CD14-positive monocyte (primary cell): ENCODE measurements at regions not wholly inside any gene's neighbourhood (a gene's known extent, or its start where the extent isn't known, plus 50 kb on each side); places are given as distances from the start of the nearest gene placed in this dataset.

Source experiments
- DNase-seq, 3 donors: peaks; one replicate each; pipeline ENCODE4 v3.0.0-alpha.2; 2011 to 2022
- H2AFZ ChIP-seq: 2 replicates; pipeline ENCODE4 v1.6.0; 2012; ENCODE audit warnings: mild to moderate bottlenecking, low read depth, low read length, inconsistent platforms; ENCODE audit not compliant: insufficient read depth, poor library complexity, severe bottlenecking
- H3K27ac ChIP-seq, 2 donors: 1 replicate in 1 of 2; 2 replicates in 1 of 2; pipeline ENCODE4 v1.5.1; 2012 to 2013; ENCODE audit warnings: low read length in 2 of 2, control low read depth in 1 of 2, inconsistent platforms in 1 of 2, low read depth in 1 of 2, mild to moderate bottlenecking in 1 of 2
- H3K27me3 ChIP-seq, 2 donors: one replicate each; pipeline versions ENCODE4 v1.6.0 to v1.6.1; 2011 to 2013; ENCODE audit warnings: low read length in 2 of 2; ENCODE audit not compliant: control insufficient read depth in 2 of 2, insufficient read depth in 2 of 2
- H3K36me3 ChIP-seq, 2 donors: replicated peaks in 1 of 2; 1 replicate in 1 of 2; 2 replicates in 1 of 2; pipeline versions ENCODE4 v1.5.1 to v1.6.1; 2012 to 2013; ENCODE audit warnings: low read length in 2 of 2, control low read depth in 1 of 2, inconsistent platforms in 1 of 2, mild to moderate bottlenecking in 1 of 2; ENCODE audit not compliant: insufficient read depth in 2 of 2, control insufficient read depth in 1 of 2
- H3K4me1 ChIP-seq, 2 donors: 1 replicate in 1 of 2; 2 replicates in 1 of 2; pipeline versions ENCODE4 v1.5.1 to v1.6.1; 2012 to 2013; ENCODE audit warnings: low read length in 2 of 2, control low read depth in 1 of 2, inconsistent platforms in 1 of 2, mild to moderate bottlenecking in 1 of 2, moderate library complexity in 1 of 2; ENCODE audit not compliant: insufficient read depth in 2 of 2, control insufficient read depth in 1 of 2
- H3K4me2 ChIP-seq: replicated peaks from 2 replicates; pipeline ENCODE3; 2012; ENCODE audit warnings: low read length, moderate library complexity, mild to moderate bottlenecking; ENCODE audit not compliant: poor library complexity, severe bottlenecking; ENCODE audit errors: extremely low read depth
- H3K4me3 ChIP-seq, 3 experiments: fragments of 200-600 bp in 1 of 3; sonication (generic) in 1 of 3; replicated peaks in 1 of 3; 1 replicate in 2 of 3; 2 replicates in 1 of 3; pipeline ENCODE4 v1.5.1; 2011 to 2013; ENCODE audit warnings: low read length in 3 of 3, mild to moderate bottlenecking in 3 of 3, control low read depth in 2 of 3, low read depth in 2 of 3, inconsistent platforms in 1 of 3, moderate library complexity in 1 of 3
- H3K79me2 ChIP-seq: 2 replicates; pipeline ENCODE4 v1.6.0; 2012; ENCODE audit warnings: mild to moderate bottlenecking, control low read depth, inconsistent platforms, low read length, moderate library complexity; ENCODE audit not compliant: insufficient read depth
- H3K9ac ChIP-seq: 2 replicates; pipeline ENCODE4 v1.6.0; 2017; ENCODE audit warnings: low read length, mild to moderate bottlenecking; ENCODE audit not compliant: insufficient read depth, poor library complexity, severe bottlenecking
- H3K9me3 ChIP-seq, 2 donors: replicated peaks in 1 of 2; 1 replicate in 1 of 2; 2 replicates in 1 of 2; pipeline versions ENCODE4 v1.5.1 to v1.6.1; 2012 to 2013; ENCODE audit warnings: low read length in 2 of 2, control low read depth in 1 of 2; ENCODE audit not compliant: control insufficient read depth in 1 of 2, insufficient read depth in 1 of 2
- H4K20me1 ChIP-seq: 2 replicates; pipeline ENCODE4 v1.6.0; 2012; ENCODE audit warnings: mild to moderate bottlenecking, low read length, control low read depth, moderate library complexity; ENCODE audit not compliant: insufficient read depth
- H3K27ac Mint-ChIP-seq, 7 donors: one replicate each; pipeline ENCODE4 v1.8.0; 2020; ENCODE audit warnings: mild to moderate bottlenecking in 7 of 7, mixed read lengths in 7 of 7, moderate library complexity in 6 of 7, inconsistent platforms in 2 of 7
- H3K27me3 Mint-ChIP-seq, 3 donors: one replicate each; pipeline ENCODE4 v1.8.0; 2021 to 2022; ENCODE audit warnings: low read depth in 3 of 3, mild to moderate bottlenecking in 3 of 3, mixed read lengths in 3 of 3, moderate library complexity in 3 of 3, inconsistent platforms in 1 of 3
- H3K36me3 Mint-ChIP-seq, 2 donors: one replicate each; pipeline ENCODE4 v1.8.0; 2020; ENCODE audit warnings: mixed read lengths in 2 of 2, inconsistent platforms in 1 of 2, mild to moderate bottlenecking in 1 of 2
- H3K4me1 Mint-ChIP-seq: one replicate; pipeline ENCODE4 v1.8.0; 2020; ENCODE audit warnings: mild to moderate bottlenecking, mixed read lengths
- H3K4me3 Mint-ChIP-seq, 2 donors: one replicate each; pipeline ENCODE4 v1.8.0; 2020; ENCODE audit warnings: mild to moderate bottlenecking in 2 of 2, mixed read lengths in 2 of 2, moderate library complexity in 1 of 2
- H3K9me3 Mint-ChIP-seq, 7 donors: one replicate each; pipeline ENCODE4 v1.8.0; 2020 to 2022; ENCODE audit warnings: mixed read lengths in 7 of 7, mild to moderate bottlenecking in 6 of 7, moderate library complexity in 6 of 7, inconsistent platforms in 2 of 7
- WGBS: methylation state at CpG from one replicate; pipeline ENCODE4 v1.1.5; 2013; ENCODE audit warnings: missing lambda C conversion rate; ENCODE audit not compliant: insufficient coverage; 5-methylcytosine and 5-hydroxymethylcytosine counted together
- intact Hi-C, 2 donors: fragments of 100-400 bp; cut with micrococcal nuclease; formaldehyde crosslinking; loops; one replicate each; pipeline versions ENCODE4 v1.15.0 to v1.15.1; 2023
- TF ChIP-seq, protein P1 (sequence below): fragments of 200-600 bp; IDR thresholded peaks from one replicate; pipeline ENCODE4 v1.8.0; 2022; ENCODE audit warnings: antibody characterized with exemption, mild to moderate bottlenecking

DNA sequence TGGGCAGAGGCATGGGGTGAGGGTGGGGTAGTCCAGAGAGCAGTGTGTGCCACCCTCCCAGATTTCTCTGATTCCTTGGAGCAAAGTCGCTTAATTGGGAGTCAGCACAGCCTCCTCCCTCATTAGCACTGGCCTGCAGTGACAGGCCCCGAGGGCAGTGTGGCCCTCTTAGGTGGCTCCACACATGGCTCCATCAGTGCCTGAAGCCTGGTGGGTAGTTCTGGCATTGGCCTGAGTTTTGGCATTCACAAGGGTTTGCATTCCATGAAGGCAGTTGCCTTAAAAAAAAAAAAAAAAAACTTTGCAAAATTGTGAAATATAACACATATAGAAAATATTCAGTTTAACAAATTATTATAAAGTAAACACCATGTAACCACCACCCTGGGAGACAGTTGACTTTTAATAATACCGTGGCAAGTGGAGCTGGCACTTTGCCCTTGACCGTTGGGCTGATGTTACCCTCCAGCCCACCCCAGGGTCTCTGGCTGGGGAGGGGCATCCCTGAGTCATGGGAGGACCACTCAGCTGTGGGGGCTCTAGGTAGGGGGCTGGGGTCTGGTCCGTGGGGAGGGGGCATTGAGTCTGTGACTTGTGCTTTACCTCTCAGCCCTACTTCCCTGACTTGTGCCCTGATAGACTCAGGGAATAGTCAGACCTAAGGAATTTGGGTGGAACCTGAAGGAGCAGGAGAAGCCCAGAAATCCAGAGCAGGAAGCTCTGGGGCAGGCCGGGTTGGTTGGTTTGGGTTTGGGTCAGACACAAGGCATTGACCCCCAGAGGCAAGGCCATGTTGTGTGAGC, 51.3 kb upstream of the PITX1 start:
- Mint-ChIP-seq H3K27ac (peak overlapping the region in 1 of 7 donors; percentile 66), H3K4me1 (no peaks in the 10 kb centered on the region), H3K36me3 (no peaks in the 10 kb centered on the region), H3K27me3 (peaks cover 3 to 20% (median 6%) of the 10 kb centered on the region in 3 donors), H3K9me3 (peaks cover 2 to 24% (median 16%) of the 10 kb centered on the region in 7 donors), H3K4me3 (no peak overlapping the region)
- intact Hi-C loops, result no loop called here
- no peak overlapping the region for H3K9ac ChIP-seq
- peaks cover 0 to 12% of the 10 kb centered on the region in 2 donors for H3K9me3 ChIP-seq
- H3K79me2 ChIP-seq, result no peaks in the 10 kb centered on the region
- H4K20me1 ChIP-seq, result no peaks in the 10 kb centered on the region
- H3K27me3 ChIP-seq, result peaks cover 0 to 4% of the 10 kb centered on the region in 2 donors
- no peaks in the 10 kb centered on the region for H3K4me1 ChIP-seq
- no peak overlapping the region for H3K4me3 ChIP-seq
- DNase-seq, result no peak
- TF ChIP-seq, protein P1, sequence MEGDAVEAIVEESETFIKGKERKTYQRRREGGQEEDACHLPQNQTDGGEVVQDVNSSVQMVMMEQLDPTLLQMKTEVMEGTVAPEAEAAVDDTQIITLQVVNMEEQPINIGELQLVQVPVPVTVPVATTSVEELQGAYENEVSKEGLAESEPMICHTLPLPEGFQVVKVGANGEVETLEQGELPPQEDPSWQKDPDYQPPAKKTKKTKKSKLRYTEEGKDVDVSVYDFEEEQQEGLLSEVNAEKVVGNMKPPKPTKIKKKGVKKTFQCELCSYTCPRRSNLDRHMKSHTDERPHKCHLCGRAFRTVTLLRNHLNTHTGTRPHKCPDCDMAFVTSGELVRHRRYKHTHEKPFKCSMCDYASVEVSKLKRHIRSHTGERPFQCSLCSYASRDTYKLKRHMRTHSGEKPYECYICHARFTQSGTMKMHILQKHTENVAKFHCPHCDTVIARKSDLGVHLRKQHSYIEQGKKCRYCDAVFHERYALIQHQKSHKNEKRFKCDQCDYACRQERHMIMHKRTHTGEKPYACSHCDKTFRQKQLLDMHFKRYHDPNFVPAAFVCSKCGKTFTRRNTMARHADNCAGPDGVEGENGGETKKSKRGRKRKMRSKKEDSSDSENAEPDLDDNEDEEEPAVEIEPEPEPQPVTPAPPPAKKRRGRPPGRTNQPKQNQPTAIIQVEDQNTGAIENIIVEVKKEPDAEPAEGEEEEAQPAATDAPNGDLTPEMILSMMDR, result no peak
- WGBS, result 90% methylated on average over 2 of the region's 6 CpGs
- no peak overlapping the region for H3K4me2 ChIP-seq
- no peak overlapping the region for H2AFZ ChIP-seq
- no peak overlapping the region for H3K27ac ChIP-seq
- H3K36me3 ChIP-seq, result no peaks in the 10 kb centered on the region
